HG03135 (cell line): ENCODE measurements at regions not wholly inside any gene's neighbourhood (a gene's known extent, or its start where the extent isn't known, plus 50 kb on each side); places are given as distances from the start of the nearest gene placed in this dataset.

Source experiments
- ATAC-seq: cut with Tn5 transposase; IDR thresholded peaks from one replicate; pipeline ENCODE4 v1.9.1; 2021; ENCODE audit warnings: mild to moderate bottlenecking, moderate library complexity; ENCODE audit not compliant: unreplicated experiment

GRCh38 chr2:144890828-144891227 lies 370.9 kb upstream of the ZEB2 start:
- ATAC-seq = no peak

GRCh38 chr2:144889348-144889747 lies 369.4 kb upstream of the ZEB2 start:
- no peak for ATAC-seq

GRCh38 chr2:144886862-144887261 lies 366.9 kb upstream of the ZEB2 start:
- no peak for ATAC-seq

GRCh38 chr2:144877893-144878292 lies 358.0 kb upstream of the ZEB2 start:
- ATAC-seq = no peak

- ATAC-seq = no peak
These were observed 356.1 kb upstream of the ZEB2 start for GRCh38 chr2:144876013-144876412.

GRCh38 chr2:144875290-144875969 lies 355.5 kb upstream of the ZEB2 start:
- no peak for ATAC-seq

- ATAC-seq = no peak
These were observed 345.8 kb upstream of the ZEB2 start for GRCh38 chr2:144865670-144866069.

GRCh38 chr2:144859716-144860115 lies 339.8 kb upstream of the ZEB2 start:
- ATAC-seq = no peak

GRCh38 chr2:144858211-144858610 lies 338.3 kb upstream of the ZEB2 start:
- ATAC-seq = no peak

- no peak for ATAC-seq
These were observed 334.7 kb upstream of the ZEB2 start for GRCh38 chr2:144854596-144854995.

GRCh38 chr2:144849612-144850011 lies 329.7 kb upstream of the ZEB2 start:
- no peak for ATAC-seq

GRCh38 chr2:144848423-144848822 lies 328.5 kb upstream of the ZEB2 start:
- no peak for ATAC-seq

GRCh38 chr2:144847347-144848080 lies 327.6 kb upstream of the ZEB2 start:
- no peak for ATAC-seq

GRCh38 chr2:144836635-144837350 lies 316.9 kb upstream of the ZEB2 start:
- no peak for ATAC-seq

GRCh38 chr2:144835634-144836350 lies 315.9 kb upstream of the ZEB2 start:
- ATAC-seq = no peak

- no peak for ATAC-seq
These were observed 315.2 kb upstream of the ZEB2 start for GRCh38 chr2:144834998-144835633.

- no peak for ATAC-seq
These were observed 314.4 kb upstream of the ZEB2 start for GRCh38 chr2:144834363-144834762.

- ATAC-seq = no peak
These were observed 313.2 kb upstream of the ZEB2 start for GRCh38 chr2:144833075-144833637.

GRCh38 chr2:144832048-144832447 lies 312.1 kb upstream of the ZEB2 start:
- ATAC-seq = no peak

- no peak for ATAC-seq
These were observed 310.6 kb upstream of the ZEB2 start for GRCh38 chr2:144830543-144830942.
